Thoracic aorta (tissue), 2 donors: ENCODE measurements at regions not wholly inside any gene's neighbourhood (a gene's known extent, or its start where the extent isn't known, plus 50 kb on each side); places are given as distances from the start of the nearest gene placed in this dataset.
"Not testable (repeated sequence)": the region's sequence is repeated elsewhere in the genome, so short reads cannot be mapped to it uniquely, and the experiment has no call there.

Source experiments
- ATAC-seq: fragments of 150-250 bp; one replicate; pipeline ENCODE4 v1.8.0; 2017; ENCODE audit warnings: low read depth; ENCODE audit not compliant: insufficient number of reproducible peaks, low FRiP score
- DNase-seq: peaks from one replicate; pipeline ENCODE4 v3.0.0-alpha.2; 2020; ENCODE audit warnings: low spot score
- H3K27ac ChIP-seq, 2 donors: fragments of 200-600 bp; sonication (generic); 1 replicate in 1 of 2; 2 replicates in 1 of 2; pipeline ENCODE4 v1.5.1; 2016; ENCODE audit warnings: mild to moderate bottlenecking in 2 of 2, moderate library complexity in 2 of 2
- H3K27me3 ChIP-seq: fragments of 200-600 bp; sonication (generic); replicated peaks from 2 replicates; pipeline ENCODE4 v1.6.0; 2016; ENCODE audit warnings: mild to moderate bottlenecking; ENCODE audit not compliant: insufficient read depth
- H3K36me3 ChIP-seq: fragments of 200-600 bp; sonication (generic); one replicate; pipeline ENCODE4 v1.5.1; 2016
- H3K4me1 ChIP-seq, 2 donors: fragments of 200-600 bp; sonication (generic); 1 replicate in 1 of 2; 2 replicates in 1 of 2; pipeline versions ENCODE4 v1.5.1 to v1.6.0; 2016; ENCODE audit warnings: low read depth in 2 of 2, mild to moderate bottlenecking in 1 of 2; ENCODE audit not compliant: control insufficient read depth in 1 of 2
- H3K4me3 ChIP-seq: fragments of 200-600 bp; sonication (generic); 2 replicates; pipeline ENCODE4 v1.5.1; 2016; ENCODE audit warnings: mild to moderate bottlenecking
- H3K9me3 ChIP-seq: fragments of 200-600 bp; sonication (generic); 2 replicates; pipeline ENCODE4 v1.5.1; 2016
- CTCF ChIP-seq: fragments of 200-600 bp; sonication (generic); IDR thresholded peaks from one replicate; pipeline ENCODE4 v1.5.1; 2019; ENCODE audit warnings: antibody characterized with exemption

- DNase-seq (no peak), ATAC-seq (no peak)
- Histone ChIP-seq H3K4me3 (no peak overlapping the region), H3K27me3 (no peaks in the 10 kb centered on the region), H3K27ac (no peak overlapping the region), H3K4me1 (no peaks in the 10 kb centered on the region), H3K9me3 (no peaks in the 10 kb centered on the region), H3K36me3 (no peaks in the 10 kb centered on the region)
- no peak for TF ChIP-seq CTCF
Measured at GRCh38 chrX:104482757-104483156, 83.2 kb upstream of the IL1RAPL2 start.

GRCh38 chrX:104469771-104470170 lies 96.2 kb upstream of the IL1RAPL2 start:
- no peak for DNase-seq
- no peak for TF ChIP-seq CTCF
- Histone ChIP-seq H3K27ac (no peak overlapping the region), H3K36me3 (no peaks in the 10 kb centered on the region), H3K4me3 (no peak overlapping the region), H3K4me1 (no peaks in the 10 kb centered on the region), H3K27me3 (no peaks in the 10 kb centered on the region), H3K9me3 (no peaks in the 10 kb centered on the region)
- ATAC-seq, result no peak

- H3K4me3 ChIP-seq, result no peak overlapping the region
- no peaks in the 10 kb centered on the region for H3K36me3 ChIP-seq
- H3K4me1 ChIP-seq, result no peaks in the 10 kb centered on the region
- DNase-seq (no peak), ATAC-seq (no peak)
- TF ChIP-seq CTCF, result no peak
- no peak overlapping the region for H3K27ac ChIP-seq
- H3K9me3 ChIP-seq, result no peaks in the 10 kb centered on the region
- no peaks in the 10 kb centered on the region for H3K27me3 ChIP-seq
Measured at GRCh38 chrX:104459796-104460195, 106.2 kb upstream of the IL1RAPL2 start.

GRCh38 chrX:104457130-104457529 lies 108.9 kb upstream of the IL1RAPL2 start:
- not testable (repeated sequence) for H3K4me1 ChIP-seq, ATAC-seq, H3K9me3 ChIP-seq, H3K27me3 ChIP-seq, H3K27ac ChIP-seq, DNase-seq, H3K36me3 ChIP-seq, H3K4me3 ChIP-seq

GRCh38 chrX:104450316-104450715 lies 115.7 kb upstream of the IL1RAPL2 start:
- Histone ChIP-seq H3K36me3 (no peaks in the 10 kb centered on the region), H3K4me3 (no peak overlapping the region), H3K4me1 (no peaks in the 10 kb centered on the region), H3K27me3 (no peaks in the 10 kb centered on the region), H3K27ac (no peak overlapping the region), H3K9me3 (no peaks in the 10 kb centered on the region)
- no peak for DNase-seq
- no peak for TF ChIP-seq CTCF
- ATAC-seq, result no peak

- no peak for ATAC-seq
- Histone ChIP-seq H3K27me3 (no peaks in the 10 kb centered on the region), H3K27ac (no peak overlapping the region), H3K36me3 (no peaks in the 10 kb centered on the region), H3K9me3 (no peaks in the 10 kb centered on the region), H3K4me3 (no peak overlapping the region), H3K4me1 (no peaks in the 10 kb centered on the region)
- no peak for TF ChIP-seq CTCF
- DNase-seq, result no peak
Measured at GRCh38 chrX:104445591-104445990, 120.4 kb upstream of the IL1RAPL2 start.
